H9 (cell line): ENCODE measurements at regions not wholly inside any gene's neighbourhood (a gene's known extent, or its start where the extent isn't known, plus 50 kb on each side); places are given as distances from the start of the nearest gene placed in this dataset.

Experiments used
- DNase-seq: peaks from one replicate; pipeline ENCODE4 v3.0.0-alpha.2; 2017
- H2AFZ ChIP-seq: one replicate; pipeline ENCODE4 v1.6.1; 2013; ENCODE audit warnings: mild to moderate bottlenecking, low read length, control low read depth, moderate library complexity
- H2AK5ac ChIP-seq: 2 replicates; pipeline ENCODE4 v1.6.1; 2013; ENCODE audit warnings: low read length, control low read depth, mixed read lengths; ENCODE audit not compliant: insufficient read length
- H2BK120ac ChIP-seq: one replicate; pipeline ENCODE4 v1.6.1; 2013; ENCODE audit warnings: low read depth, mild to moderate bottlenecking, low read length, control low read depth, inconsistent platforms; ENCODE audit not compliant: poor library complexity, severe bottlenecking
- H2BK12ac ChIP-seq: 2 replicates; pipeline ENCODE4 v1.6.1; 2013; ENCODE audit warnings: low read length, control low read depth, mixed read lengths, low read depth; ENCODE audit not compliant: insufficient read length
- H2BK15ac ChIP-seq: 2 replicates; pipeline ENCODE4 v1.6.1; 2013; ENCODE audit warnings: low read depth, low read length, control low read depth
- H2BK20ac ChIP-seq: one replicate; pipeline ENCODE4 v1.6.1; 2013; ENCODE audit warnings: low read depth, mild to moderate bottlenecking, low read length, control low read depth, inconsistent platforms; ENCODE audit not compliant: poor library complexity, severe bottlenecking
- H2BK5ac ChIP-seq: 2 replicates; pipeline ENCODE4 v1.6.1; 2013; ENCODE audit warnings: low read length, control low read depth, mixed read lengths; ENCODE audit not compliant: insufficient read length
- H3K14ac ChIP-seq: 2 replicates; pipeline ENCODE4 v1.6.1; 2013; ENCODE audit warnings: low read length, control low read depth; ENCODE audit not compliant: insufficient read depth
- H3K18ac ChIP-seq: 2 replicates; pipeline ENCODE4 v1.6.1; 2013; ENCODE audit warnings: low read depth, mild to moderate bottlenecking, mixed read lengths, low read length, control low read depth; ENCODE audit not compliant: insufficient read length
- H3K23ac ChIP-seq: 2 replicates; pipeline ENCODE4 v1.6.1; 2013; ENCODE audit warnings: low read length, control low read depth, mixed read lengths, low read depth; ENCODE audit not compliant: insufficient read length
- H3K23me2 ChIP-seq: 2 replicates; pipeline ENCODE4 v1.6.1; 2013; ENCODE audit warnings: low read depth, mild to moderate bottlenecking, mixed read lengths, low read length, control low read depth; ENCODE audit not compliant: insufficient read length, poor library complexity, severe bottlenecking
- H3K27ac ChIP-seq: 2 replicates; pipeline ENCODE4 v1.5.1; 2013; ENCODE audit warnings: low read length, control low read depth, mixed read lengths, low read depth; ENCODE audit not compliant: insufficient read length
- H3K27me3 ChIP-seq: 2 replicates; pipeline ENCODE4 v1.6.1; 2013; ENCODE audit warnings: low read length, control low read depth, inconsistent platforms; ENCODE audit not compliant: insufficient read depth
- H3K4ac ChIP-seq: 2 replicates; pipeline ENCODE4 v1.6.1; 2013; ENCODE audit warnings: low read depth, mild to moderate bottlenecking, control low read depth, inconsistent platforms, low read length, moderate library complexity
- H3K4me1 ChIP-seq: 2 replicates; pipeline ENCODE4 v1.6.1; 2013; ENCODE audit warnings: low read length, control low read depth, inconsistent platforms; ENCODE audit not compliant: insufficient read depth
- H3K4me2 ChIP-seq: 2 replicates; pipeline ENCODE4 v1.6.1; 2013; ENCODE audit warnings: low read length, control low read depth, mixed read lengths; ENCODE audit not compliant: insufficient read length, insufficient read depth
- H3K56ac ChIP-seq: 2 replicates; pipeline ENCODE4 v1.6.1; 2013; ENCODE audit warnings: low read depth, mild to moderate bottlenecking, mixed read lengths, low read length, control low read depth; ENCODE audit not compliant: insufficient read length
- H3K79me1 ChIP-seq: 2 replicates; pipeline ENCODE4 v1.6.1; 2013; ENCODE audit warnings: low read depth, mild to moderate bottlenecking, moderate library complexity, low read length, control low read depth, inconsistent platforms; ENCODE audit not compliant: insufficient read depth, poor library complexity, severe bottlenecking
- H3K79me2 ChIP-seq: 2 replicates; pipeline ENCODE4 v1.6.1; 2013; ENCODE audit warnings: low read length, control low read depth, inconsistent platforms; ENCODE audit not compliant: insufficient read depth
- H3K9ac ChIP-seq: 2 replicates; pipeline ENCODE4 v1.6.1; 2013; ENCODE audit warnings: low read length, control low read depth, mixed read lengths; ENCODE audit not compliant: insufficient read length; ENCODE audit errors: extremely low read depth
- H3K9me3 ChIP-seq: one replicate; pipeline ENCODE4 v1.6.1; 2013; ENCODE audit warnings: low read depth, low read length, inconsistent platforms; ENCODE audit not compliant: control insufficient read depth
- H3T11ph ChIP-seq: one replicate; pipeline ENCODE4 v1.6.1; 2013; ENCODE audit warnings: mild to moderate bottlenecking, low read length, control low read depth, inconsistent platforms
- H4K20me1 ChIP-seq: one replicate; pipeline ENCODE4 v1.6.1; 2013; ENCODE audit not compliant: control insufficient read depth, insufficient read length, insufficient read depth
- H4K5ac ChIP-seq: 2 replicates; pipeline ENCODE4 v1.6.1; 2013; ENCODE audit warnings: low read depth, mild to moderate bottlenecking, mixed read lengths, low read length, control low read depth; ENCODE audit not compliant: insufficient read length
- H4K8ac ChIP-seq: replicated peaks from 2 replicates; pipeline ENCODE4 v1.6.1; 2013; ENCODE audit warnings: low read length, control low read depth, mixed read lengths, low read depth; ENCODE audit not compliant: insufficient read length
- H4K91ac ChIP-seq: 2 replicates; pipeline ENCODE4 v1.6.1; 2013; ENCODE audit warnings: low read depth, mild to moderate bottlenecking, moderate library complexity, mixed read lengths, low read length, control low read depth; ENCODE audit not compliant: insufficient read length
- H3K27ac Mint-ChIP-seq, 3 experiments: 2 replicates in 2 of 3; 3 replicates in 1 of 3; pipeline ENCODE4 v1.8.0; 2020 to 2021; ENCODE audit warnings: mixed read lengths in 3 of 3, mild to moderate bottlenecking in 1 of 3, moderate library complexity in 1 of 3
- H3K27me3 Mint-ChIP-seq: 2 replicates; pipeline ENCODE4 v1.8.0; 2021; ENCODE audit warnings: low read depth, mild to moderate bottlenecking, moderate library complexity, mixed read lengths
- H3K36me3 Mint-ChIP-seq, 3 experiments: 2 replicates in 2 of 3; 3 replicates in 1 of 3; pipeline ENCODE4 v1.8.0; 2020 to 2021; ENCODE audit warnings: low read depth in 3 of 3, mixed read lengths in 3 of 3; ENCODE audit not compliant: insufficient read depth in 1 of 3
- H3K4me1 Mint-ChIP-seq, 2 experiments: 2 replicates each; pipeline ENCODE4 v1.8.0; 2020; ENCODE audit warnings: mixed read lengths in 2 of 2
- H3K4me3 Mint-ChIP-seq, 2 experiments: 2 replicates in 1 of 2; 3 replicates in 1 of 2; pipeline ENCODE4 v1.8.0; 2020 to 2021; ENCODE audit warnings: mild to moderate bottlenecking in 2 of 2, mixed read lengths in 2 of 2, moderate library complexity in 1 of 2
- H3K9me3 Mint-ChIP-seq, 2 experiments: 2 replicates in 1 of 2; 3 replicates in 1 of 2; pipeline ENCODE4 v1.8.0; 2020; ENCODE audit warnings: mild to moderate bottlenecking in 2 of 2, mixed read lengths in 2 of 2, moderate library complexity in 1 of 2
- TF ChIP-seq, protein P1 (sequence below): fragments of 200-600 bp; sonication (generic); conservative IDR thresholded peaks from 3 replicates; pipeline ENCODE4 v1.8.0; 2021; ENCODE audit warnings: antibody characterized with exemption, mild to moderate bottlenecking

DNA sequence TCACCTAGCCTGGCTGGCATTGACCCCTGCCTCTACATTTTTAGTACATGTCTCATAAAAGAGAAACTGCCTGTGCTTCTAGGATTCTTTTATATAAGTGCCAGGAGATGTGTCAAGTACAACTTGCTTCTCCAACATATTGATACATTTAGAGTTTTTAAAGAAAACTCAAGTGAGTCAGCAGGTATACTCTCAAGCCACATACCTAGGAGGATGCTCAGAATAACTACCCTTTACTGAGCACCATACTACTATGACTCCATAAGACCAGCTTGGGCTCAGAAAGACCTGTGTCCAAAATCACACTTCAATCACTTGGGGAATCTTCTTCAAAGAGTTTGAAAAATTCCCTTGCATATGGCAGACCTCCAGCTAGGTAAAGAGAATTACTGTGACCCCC is 389.8 kb upstream of the SLC24A2 start:
- H2AFZ ChIP-seq, result no peak overlapping the region
- no peak for DNase-seq
- H3K4me3 Mint-ChIP-seq, result no peak overlapping the region
- H3K23ac ChIP-seq, result no peak overlapping the region
- H4K5ac ChIP-seq, result no peak overlapping the region
- H2BK12ac ChIP-seq, result no peak overlapping the region
- H4K91ac ChIP-seq, result no peak overlapping the region
- peaks cover 0 to 2% of the 10 kb centered on the region in 2 experiments; a peak in 1 of 4 replicates for H3K4me1 Mint-ChIP-seq
- H3K56ac ChIP-seq, result no peak overlapping the region
- H2BK15ac ChIP-seq, result no peak overlapping the region
- TF ChIP-seq, protein P1, sequence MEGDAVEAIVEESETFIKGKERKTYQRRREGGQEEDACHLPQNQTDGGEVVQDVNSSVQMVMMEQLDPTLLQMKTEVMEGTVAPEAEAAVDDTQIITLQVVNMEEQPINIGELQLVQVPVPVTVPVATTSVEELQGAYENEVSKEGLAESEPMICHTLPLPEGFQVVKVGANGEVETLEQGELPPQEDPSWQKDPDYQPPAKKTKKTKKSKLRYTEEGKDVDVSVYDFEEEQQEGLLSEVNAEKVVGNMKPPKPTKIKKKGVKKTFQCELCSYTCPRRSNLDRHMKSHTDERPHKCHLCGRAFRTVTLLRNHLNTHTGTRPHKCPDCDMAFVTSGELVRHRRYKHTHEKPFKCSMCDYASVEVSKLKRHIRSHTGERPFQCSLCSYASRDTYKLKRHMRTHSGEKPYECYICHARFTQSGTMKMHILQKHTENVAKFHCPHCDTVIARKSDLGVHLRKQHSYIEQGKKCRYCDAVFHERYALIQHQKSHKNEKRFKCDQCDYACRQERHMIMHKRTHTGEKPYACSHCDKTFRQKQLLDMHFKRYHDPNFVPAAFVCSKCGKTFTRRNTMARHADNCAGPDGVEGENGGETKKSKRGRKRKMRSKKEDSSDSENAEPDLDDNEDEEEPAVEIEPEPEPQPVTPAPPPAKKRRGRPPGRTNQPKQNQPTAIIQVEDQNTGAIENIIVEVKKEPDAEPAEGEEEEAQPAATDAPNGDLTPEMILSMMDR, result no peak
- H3K9me3 Mint-ChIP-seq, result peaks cover 10% of the 10 kb centered on the region in 2 experiments
- no peak overlapping the region for H3K18ac ChIP-seq
- no peak overlapping the region for H4K8ac ChIP-seq
- no peak overlapping the region for H2AK5ac ChIP-seq
- no peaks in the 10 kb centered on the region for H4K20me1 ChIP-seq
- H3K79me2 ChIP-seq, result no peaks in the 10 kb centered on the region
- no peaks in the 10 kb centered on the region for H3K79me1 ChIP-seq
- H3K9me3 ChIP-seq, result no peaks in the 10 kb centered on the region
- H3K36me3 Mint-ChIP-seq, result peaks cover 0 to 5% (median 0%) of the 10 kb centered on the region in 3 experiments; a peak in 3 of 7 replicates
- no peaks in the 10 kb centered on the region for H3K4me1 ChIP-seq
- no peak overlapping the region for H3K4me2 ChIP-seq
- H2BK20ac ChIP-seq, result no peak overlapping the region
- no peak overlapping the region for H3K14ac ChIP-seq
- H3K4ac ChIP-seq, result no peak overlapping the region
- no peak overlapping the region for H3T11ph ChIP-seq
- no peaks in the 10 kb centered on the region for H3K23me2 ChIP-seq
- H3K27ac Mint-ChIP-seq, result no peak overlapping the region
- H3K27ac ChIP-seq, result no peak overlapping the region
- no peaks in the 10 kb centered on the region for H3K27me3 ChIP-seq
- no peaks in the 10 kb centered on the region for H3K27me3 Mint-ChIP-seq
- no peak overlapping the region for H2BK120ac ChIP-seq
- H2BK5ac ChIP-seq, result no peak overlapping the region
- no peak overlapping the region for H3K9ac ChIP-seq
